ENCODE measurements at regions not wholly inside any gene's neighbourhood (a gene's known extent, or its start where the extent isn't known, plus 50 kb on each side); places are given as distances from the start of the nearest gene placed in this dataset.

GRCh38 chr1:116320874-116321273, 52.2 kb upstream of the ATP1A1 start:
- POLR2A ChIA-PET = interaction anchor here in 1 of 2 donors (0.6 kb wide), 1 partner anchor 97 kb away, joined by 3 read pairs; no protein-coding TSS in a partner anchor
- ATAC-seq (replicated peaks in 1 of 4) = no peak
- no CpG with 5 or more reads among the region's 2 CpGs for WGBS (ENCODE audit: insufficient coverage)

GRCh38 chr1:116321766-116322175, 51.3 kb upstream of the ATP1A1 start:
- ATAC-seq (replicated peaks in 1 of 4) = no peak

More at GRCh38 chr1:116320874-116321273, 52.2 kb upstream of the ATP1A1 start:
- Histone ChIP-seq H3K4me3 (ENCODE audit: control insufficient read depth in 1 of 2, extremely low read depth in 1 of 2, low read length in 1 of 2) (no peak overlapping the region), H3K9me3 (no peaks in the 10 kb centered on the region), H3K27ac (ENCODE audit: low read length) (no peak overlapping the region), H3K27me3 (replicated peaks in 1 of 2; ENCODE audit: control insufficient read depth in 2 of 2, extremely low read depth in 1 of 2, insufficient read depth in 2 of 2, low read length in 1 of 2) (no peaks in the 10 kb centered on the region), H3K4me1 (ENCODE audit: control insufficient read depth in 1 of 2, extremely low read depth in 1 of 2, insufficient read depth in 2 of 2, low read length in 2 of 2) (peaks cover 34 to 43% of the 10 kb centered on the region in 2 experiments), H3K36me3 (ENCODE audit: control insufficient read depth in 2 of 2, extremely low read depth in 1 of 2, insufficient read depth in 1 of 2, low read length in 1 of 2) (no peaks in the 10 kb centered on the region)
- no peaks in the 10 kb centered on the region for H3K9me3 Mint-ChIP-seq
- DNase-seq = no peak
- peak overlapping the region in 1 of 3 donors; percentile 58 for H3K4me3 Mint-ChIP-seq
- CTCF ChIA-PET = interaction anchor here in 1 of 2 donors (0.7 kb wide), 1 partner anchor 1253 kb away, joined by 3 read pairs; no protein-coding TSS in a partner anchor
- peak overlapping the region; percentile 86 to 90 for H3K27ac Mint-ChIP-seq
- no peaks in the 10 kb centered on the region for H3K36me3 Mint-ChIP-seq
- H3K27me3 Mint-ChIP-seq = no peaks in the 10 kb centered on the region
- H3K4me1 Mint-ChIP-seq = peaks cover 68 to 74% (median 73%) of the 10 kb centered on the region in 3 donors

GRCh38 chr1:116322752-116323405, 50.2 kb upstream of the ATP1A1 start:
- Mint-ChIP-seq H3K4me3 (peak overlapping the region in 1 of 3 donors; percentile 58), H3K36me3 (no peaks in the 10 kb centered on the region), H3K9me3 (no peaks in the 10 kb centered on the region), H3K4me1 (peaks cover 73 to 78% (median 73%) of the 10 kb centered on the region in 3 donors), H3K27me3 (no peaks in the 10 kb centered on the region), H3K27ac (peak overlapping the region; percentile 90 to 94)
- ChIA-PET CTCF (no interaction called here), POLR2A (no interaction called here)
- no peaks in the 10 kb centered on the region for H3K36me3 ChIP-seq (ENCODE audit: control insufficient read depth in 2 of 2, extremely low read depth in 1 of 2, insufficient read depth in 1 of 2, low read length in 1 of 2)
- no peak for DNase-seq
- H3K4me3 ChIP-seq (ENCODE audit: control insufficient read depth in 1 of 2, extremely low read depth in 1 of 2, low read length in 1 of 2) = no peak overlapping the region
- no peaks in the 10 kb centered on the region for H3K27me3 ChIP-seq (replicated peaks in 1 of 2; ENCODE audit: control insufficient read depth in 2 of 2, extremely low read depth in 1 of 2, insufficient read depth in 2 of 2, low read length in 1 of 2)
- 100% methylated on average over 1 of the region's 3 CpGs for WGBS (ENCODE audit: insufficient coverage)
- H3K4me1 ChIP-seq (ENCODE audit: control insufficient read depth in 1 of 2, extremely low read depth in 1 of 2, insufficient read depth in 2 of 2, low read length in 2 of 2) = peaks cover 43 to 61% of the 10 kb centered on the region in 2 experiments
- H3K9me3 ChIP-seq = no peaks in the 10 kb centered on the region
- H3K27ac ChIP-seq (ENCODE audit: low read length) = peak overlapping the region; percentile 72
- ATAC-seq (replicated peaks in 1 of 4) = no peak

More at GRCh38 chr1:116321766-116322175, 51.3 kb upstream of the ATP1A1 start:
- H3K9me3 Mint-ChIP-seq = no peaks in the 10 kb centered on the region
- ChIA-PET POLR2A (interaction anchor here in 1 of 2 donors (0.6 kb wide), 1 partner anchor 9 kb away, joined by 3 read pairs; no protein-coding TSS in a partner anchor), CTCF (interaction anchor here in 1 of 2 donors (1.1 kb wide), 2 partner anchors 13 to 183 kb away, joined by 3 read pairs; no protein-coding TSS in a partner anchor)
- WGBS (ENCODE audit: insufficient coverage) = 57% methylated on average over 5 of the region's 5 CpGs
- H3K36me3 Mint-ChIP-seq = no peaks in the 10 kb centered on the region
- Histone ChIP-seq H3K27ac (ENCODE audit: low read length) (peak overlapping the region; percentile 72), H3K36me3 (ENCODE audit: control insufficient read depth in 2 of 2, extremely low read depth in 1 of 2, insufficient read depth in 1 of 2, low read length in 1 of 2) (no peaks in the 10 kb centered on the region), H3K27me3 (replicated peaks in 1 of 2; ENCODE audit: control insufficient read depth in 2 of 2, extremely low read depth in 1 of 2, insufficient read depth in 2 of 2, low read length in 1 of 2) (no peaks in the 10 kb centered on the region), H3K9me3 (no peaks in the 10 kb centered on the region), H3K4me3 (ENCODE audit: control insufficient read depth in 1 of 2, extremely low read depth in 1 of 2, low read length in 1 of 2) (no peak overlapping the region), H3K4me1 (ENCODE audit: control insufficient read depth in 1 of 2, extremely low read depth in 1 of 2, insufficient read depth in 2 of 2, low read length in 2 of 2) (peaks cover 43 to 52% of the 10 kb centered on the region in 2 experiments)
- DNase-seq = peak in 1 of 35 experiments; percentile 15
- H3K4me1 Mint-ChIP-seq = peaks cover 70 to 77% (median 73%) of the 10 kb centered on the region in 3 donors
- H3K27me3 Mint-ChIP-seq = no peaks in the 10 kb centered on the region
- H3K4me3 Mint-ChIP-seq = peak overlapping the region in 2 of 3 donors; percentile 1 to 58
- peak overlapping the region; percentile 86 to 90 for H3K27ac Mint-ChIP-seq
